CD14-positive monocyte (primary cell): ENCODE measurements at regions not wholly inside any gene's neighbourhood (a gene's known extent, or its start where the extent isn't known, plus 50 kb on each side); places are given as distances from the start of the nearest gene placed in this dataset.

ENCODE experiments used
- DNase-seq, 3 donors: peaks; one replicate each; pipeline ENCODE4 v3.0.0-alpha.2; 2011 to 2022
- H2AFZ ChIP-seq: 2 replicates; pipeline ENCODE4 v1.6.0; 2012; ENCODE audit warnings: mild to moderate bottlenecking, low read depth, low read length, inconsistent platforms; ENCODE audit not compliant: insufficient read depth, poor library complexity, severe bottlenecking
- H3K27ac ChIP-seq, 2 donors: 1 replicate in 1 of 2; 2 replicates in 1 of 2; pipeline ENCODE4 v1.5.1; 2012 to 2013; ENCODE audit warnings: low read length in 2 of 2, control low read depth in 1 of 2, inconsistent platforms in 1 of 2, low read depth in 1 of 2, mild to moderate bottlenecking in 1 of 2
- H3K27me3 ChIP-seq, 2 donors: one replicate each; pipeline versions ENCODE4 v1.6.0 to v1.6.1; 2011 to 2013; ENCODE audit warnings: low read length in 2 of 2; ENCODE audit not compliant: control insufficient read depth in 2 of 2, insufficient read depth in 2 of 2
- H3K36me3 ChIP-seq, 2 donors: replicated peaks in 1 of 2; 1 replicate in 1 of 2; 2 replicates in 1 of 2; pipeline versions ENCODE4 v1.5.1 to v1.6.1; 2012 to 2013; ENCODE audit warnings: low read length in 2 of 2, control low read depth in 1 of 2, inconsistent platforms in 1 of 2, mild to moderate bottlenecking in 1 of 2; ENCODE audit not compliant: insufficient read depth in 2 of 2, control insufficient read depth in 1 of 2
- H3K4me1 ChIP-seq, 2 donors: 1 replicate in 1 of 2; 2 replicates in 1 of 2; pipeline versions ENCODE4 v1.5.1 to v1.6.1; 2012 to 2013; ENCODE audit warnings: low read length in 2 of 2, control low read depth in 1 of 2, inconsistent platforms in 1 of 2, mild to moderate bottlenecking in 1 of 2, moderate library complexity in 1 of 2; ENCODE audit not compliant: insufficient read depth in 2 of 2, control insufficient read depth in 1 of 2
- H3K4me2 ChIP-seq: replicated peaks from 2 replicates; pipeline ENCODE3; 2012; ENCODE audit warnings: low read length, moderate library complexity, mild to moderate bottlenecking; ENCODE audit not compliant: poor library complexity, severe bottlenecking; ENCODE audit errors: extremely low read depth
- H3K4me3 ChIP-seq, 3 experiments: fragments of 200-600 bp in 1 of 3; sonication (generic) in 1 of 3; replicated peaks in 1 of 3; 1 replicate in 2 of 3; 2 replicates in 1 of 3; pipeline ENCODE4 v1.5.1; 2011 to 2013; ENCODE audit warnings: low read length in 3 of 3, mild to moderate bottlenecking in 3 of 3, control low read depth in 2 of 3, low read depth in 2 of 3, inconsistent platforms in 1 of 3, moderate library complexity in 1 of 3
- H3K79me2 ChIP-seq: 2 replicates; pipeline ENCODE4 v1.6.0; 2012; ENCODE audit warnings: mild to moderate bottlenecking, control low read depth, inconsistent platforms, low read length, moderate library complexity; ENCODE audit not compliant: insufficient read depth
- H3K9ac ChIP-seq: 2 replicates; pipeline ENCODE4 v1.6.0; 2017; ENCODE audit warnings: low read length, mild to moderate bottlenecking; ENCODE audit not compliant: insufficient read depth, poor library complexity, severe bottlenecking
- H3K9me3 ChIP-seq, 2 donors: replicated peaks in 1 of 2; 1 replicate in 1 of 2; 2 replicates in 1 of 2; pipeline versions ENCODE4 v1.5.1 to v1.6.1; 2012 to 2013; ENCODE audit warnings: low read length in 2 of 2, control low read depth in 1 of 2; ENCODE audit not compliant: control insufficient read depth in 1 of 2, insufficient read depth in 1 of 2
- H4K20me1 ChIP-seq: 2 replicates; pipeline ENCODE4 v1.6.0; 2012; ENCODE audit warnings: mild to moderate bottlenecking, low read length, control low read depth, moderate library complexity; ENCODE audit not compliant: insufficient read depth
- H3K27ac Mint-ChIP-seq, 7 donors: one replicate each; pipeline ENCODE4 v1.8.0; 2020; ENCODE audit warnings: mild to moderate bottlenecking in 7 of 7, mixed read lengths in 7 of 7, moderate library complexity in 6 of 7, inconsistent platforms in 2 of 7
- H3K27me3 Mint-ChIP-seq, 3 donors: one replicate each; pipeline ENCODE4 v1.8.0; 2021 to 2022; ENCODE audit warnings: low read depth in 3 of 3, mild to moderate bottlenecking in 3 of 3, mixed read lengths in 3 of 3, moderate library complexity in 3 of 3, inconsistent platforms in 1 of 3
- H3K36me3 Mint-ChIP-seq, 2 donors: one replicate each; pipeline ENCODE4 v1.8.0; 2020; ENCODE audit warnings: mixed read lengths in 2 of 2, inconsistent platforms in 1 of 2, mild to moderate bottlenecking in 1 of 2
- H3K4me1 Mint-ChIP-seq: one replicate; pipeline ENCODE4 v1.8.0; 2020; ENCODE audit warnings: mild to moderate bottlenecking, mixed read lengths
- H3K4me3 Mint-ChIP-seq, 2 donors: one replicate each; pipeline ENCODE4 v1.8.0; 2020; ENCODE audit warnings: mild to moderate bottlenecking in 2 of 2, mixed read lengths in 2 of 2, moderate library complexity in 1 of 2
- H3K9me3 Mint-ChIP-seq, 7 donors: one replicate each; pipeline ENCODE4 v1.8.0; 2020 to 2022; ENCODE audit warnings: mixed read lengths in 7 of 7, mild to moderate bottlenecking in 6 of 7, moderate library complexity in 6 of 7, inconsistent platforms in 2 of 7
- CTCF ChIP-seq: fragments of 200-600 bp; IDR thresholded peaks from one replicate; pipeline ENCODE4 v1.8.0; 2022; ENCODE audit warnings: antibody characterized with exemption, mild to moderate bottlenecking
- WGBS: methylation state at CpG from one replicate; pipeline ENCODE4 v1.1.5; 2013; ENCODE audit warnings: missing lambda C conversion rate; ENCODE audit not compliant: insufficient coverage; 5-methylcytosine and 5-hydroxymethylcytosine counted together
- intact Hi-C, 2 donors: fragments of 100-400 bp; cut with micrococcal nuclease; formaldehyde crosslinking; loops; one replicate each; pipeline versions ENCODE4 v1.15.0 to v1.15.1; 2023

DNA sequence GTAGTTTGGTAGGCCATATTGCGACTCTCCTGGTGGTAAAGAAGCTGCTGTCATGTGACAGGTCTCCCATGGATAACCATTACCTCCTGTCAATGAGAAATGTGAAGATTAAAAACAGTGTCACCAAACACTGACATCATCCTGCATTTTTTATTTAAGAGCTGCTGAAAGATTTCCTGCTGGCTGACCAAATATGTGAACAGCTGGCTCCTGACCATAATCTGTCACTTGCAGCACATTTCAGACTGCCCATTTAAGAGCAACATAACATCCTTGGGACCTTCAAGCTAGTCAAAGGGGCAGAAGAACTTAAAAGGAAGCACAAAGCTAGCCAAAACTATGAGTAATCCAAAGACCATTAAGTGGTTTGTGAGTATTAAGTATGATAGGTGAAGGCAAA, 288.0 kb downstream of the IZUMO3 start:
- intact Hi-C loops = no loop called here
- no peaks in the 10 kb centered on the region for H3K4me1 ChIP-seq
- no peaks in the 10 kb centered on the region for H3K36me3 ChIP-seq
- Mint-ChIP-seq H3K27me3 (peaks cover 0 to 2% (median 0%) of the 10 kb centered on the region in 3 donors), H3K4me1 (no peaks in the 10 kb centered on the region), H3K36me3 (no peaks in the 10 kb centered on the region), H3K27ac (no peak overlapping the region), H3K4me3 (no peak overlapping the region), H3K9me3 (peaks cover 0 to 6% (median 2%) of the 10 kb centered on the region in 7 donors)
- H3K79me2 ChIP-seq = no peaks in the 10 kb centered on the region
- H3K9ac ChIP-seq = no peak overlapping the region
- H4K20me1 ChIP-seq = no peaks in the 10 kb centered on the region
- no peaks in the 10 kb centered on the region for H3K9me3 ChIP-seq
- TF ChIP-seq CTCF = no peak
- no CpG with 5 or more reads among the region's 1 CpG for WGBS
- no peak overlapping the region for H3K27ac ChIP-seq
- no peak overlapping the region for H3K4me3 ChIP-seq
- H3K27me3 ChIP-seq = no peaks in the 10 kb centered on the region
- no peak overlapping the region for H2AFZ ChIP-seq
- no peak overlapping the region for H3K4me2 ChIP-seq
- no peak for DNase-seq

DNA sequence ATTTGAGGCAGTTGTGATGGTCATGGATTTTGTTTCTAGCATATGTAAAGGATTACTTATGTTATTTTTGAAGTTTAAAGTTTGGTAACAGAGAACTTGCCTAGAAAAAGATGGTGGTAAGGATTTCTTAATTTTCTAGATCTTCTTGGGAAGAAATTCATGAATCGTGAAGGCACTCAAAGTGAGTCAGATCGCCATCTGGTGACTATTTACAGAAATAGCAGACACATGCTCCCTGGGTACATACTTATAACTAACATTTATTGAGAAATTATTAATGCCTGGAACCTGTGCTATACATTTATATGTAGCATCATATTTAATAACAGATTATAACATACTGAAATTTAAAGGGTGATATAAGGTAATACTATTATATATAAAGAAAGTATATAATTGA, 299.7 kb downstream of the IZUMO3 start:
- Histone ChIP-seq H3K79me2 (no peaks in the 10 kb centered on the region), H3K9me3 (no peaks in the 10 kb centered on the region), H3K9ac (no peak overlapping the region), H3K27ac (no peak overlapping the region), H4K20me1 (no peaks in the 10 kb centered on the region), H3K4me3 (no peak overlapping the region), H3K27me3 (no peaks in the 10 kb centered on the region), H2AFZ (no peak overlapping the region), H3K4me2 (no peak overlapping the region), H3K36me3 (no peaks in the 10 kb centered on the region), H3K4me1 (no peaks in the 10 kb centered on the region)
- H3K4me1 Mint-ChIP-seq = no peaks in the 10 kb centered on the region
- H3K9me3 Mint-ChIP-seq = peaks cover 0 to 2% (median 0%) of the 10 kb centered on the region in 7 donors
- intact Hi-C loops = no loop called here
- no CpG with 5 or more reads among the region's 2 CpGs for WGBS
- no peak for TF ChIP-seq CTCF
- H3K27me3 Mint-ChIP-seq = no peaks in the 10 kb centered on the region
- H3K4me3 Mint-ChIP-seq = no peak overlapping the region
- DNase-seq = no peak
- no peaks in the 10 kb centered on the region for H3K36me3 Mint-ChIP-seq
- H3K27ac Mint-ChIP-seq = no peak overlapping the region
